ENCODE measurements at regions not wholly inside any gene's neighbourhood (a gene's known extent, or its start where the extent isn't known, plus 50 kb on each side); places are given as distances from the start of the nearest gene placed in this dataset.

- ChIA-PET RAD21 (ENCODE audit: unreplicated experiment) (no interaction called here), POLR2A (no interaction called here), SMC1A (ENCODE audit: uncharacterized antibody, unreplicated experiment) (no interaction called here), CTCF (no interaction called here)
- Histone ChIP-seq H3K9me3 (replicated peaks; ENCODE audit: control insufficient read depth, insufficient read depth, low read length) (no peaks in the 10 kb centered on the region), H3K79me2 (ENCODE audit: control insufficient read depth, insufficient read depth, low read length) (no peaks in the 10 kb centered on the region), H3K27ac (ENCODE audit: control insufficient read depth, insufficient read depth) (no peak overlapping the region), H3K4me3 (no peak overlapping the region), H3K36me3 (ENCODE audit: control insufficient read depth in 2 of 2, insufficient read depth in 2 of 2, low read length in 1 of 2) (no peaks in the 10 kb centered on the region), H3K4me1 (ENCODE audit: control insufficient read depth, insufficient read depth, low read length) (no peaks in the 10 kb centered on the region), H3K4me2 (ENCODE audit: control insufficient read depth, insufficient read depth) (no peak overlapping the region), H3K9ac (ENCODE audit: control insufficient read depth, insufficient read depth, low read length) (no peak overlapping the region), H4K20me1 (ENCODE audit: control insufficient read depth, insufficient read depth) (no peaks in the 10 kb centered on the region), H3K27me3 (replicated peaks in 1 of 2; ENCODE audit: control insufficient read depth in 2 of 2, insufficient read depth in 2 of 2, low read length in 1 of 2) (no peaks in the 10 kb centered on the region), H2AFZ (ENCODE audit: control insufficient read depth, low read depth, low read length) (no peak overlapping the region)
- FAIRE-seq = no peak
- WGBS (ENCODE audit: insufficient coverage, insufficient replicate concordance, low lambda C conversion rate, missing lambda C conversion rate) = 6% methylated on average over 2 of the region's 2 CpGs
- ATAC-seq = no peak
- intact Hi-C loops (cut with micrococcal nuclease; ENCODE audit: unreplicated experiment) (no loop called here), in situ Hi-C loops (cut with MboI) (no loop called here)
- DNase-seq (ENCODE audit: low read depth, low spot score) = no peak
- BruUV-seq (replicated peaks) = no TSS peak
- no peak for TF ChIP-seq RUNX3 (IDR thresholded peaks at IDR 0.05; ENCODE audit: low read length)
- TF ChIP-seq HDAC6 (IDR thresholded peaks at IDR 0.05; ENCODE audit: unreplicated experiment) = no peak
- no peak for TF ChIP-seq MTA2 (IDR thresholded peaks at IDR 0.05; ENCODE audit: low read depth)
- no peak for TF ChIP-seq EZH2 (IDR thresholded peaks at IDR 0.05; ENCODE audit: borderline replicate concordance, control insufficient read depth, low read depth, low read length)
- TF ChIP-seq CTCF (IDR thresholded peaks at IDR 0.05 in 2 of 3, conservative IDR thresholded peaks at IDR 0.05 in 1 of 3; ENCODE audit: control insufficient read depth in 2 of 3, extremely low read depth in 1 of 3, insufficient read depth in 1 of 3, low read depth in 3 of 3, low read length in 3 of 3) = no peak
- TF ChIP-seq BHLHE40 (IDR thresholded peaks at IDR 0.05; ENCODE audit: borderline replicate concordance in 1 of 2, low read depth in 2 of 2, low read length in 1 of 2) = no peak
- no peak for TF ChIP-seq MAX (IDR thresholded peaks at IDR 0.05; ENCODE audit: low read depth, low read length)
- TF ChIP-seq, protein P1, sequence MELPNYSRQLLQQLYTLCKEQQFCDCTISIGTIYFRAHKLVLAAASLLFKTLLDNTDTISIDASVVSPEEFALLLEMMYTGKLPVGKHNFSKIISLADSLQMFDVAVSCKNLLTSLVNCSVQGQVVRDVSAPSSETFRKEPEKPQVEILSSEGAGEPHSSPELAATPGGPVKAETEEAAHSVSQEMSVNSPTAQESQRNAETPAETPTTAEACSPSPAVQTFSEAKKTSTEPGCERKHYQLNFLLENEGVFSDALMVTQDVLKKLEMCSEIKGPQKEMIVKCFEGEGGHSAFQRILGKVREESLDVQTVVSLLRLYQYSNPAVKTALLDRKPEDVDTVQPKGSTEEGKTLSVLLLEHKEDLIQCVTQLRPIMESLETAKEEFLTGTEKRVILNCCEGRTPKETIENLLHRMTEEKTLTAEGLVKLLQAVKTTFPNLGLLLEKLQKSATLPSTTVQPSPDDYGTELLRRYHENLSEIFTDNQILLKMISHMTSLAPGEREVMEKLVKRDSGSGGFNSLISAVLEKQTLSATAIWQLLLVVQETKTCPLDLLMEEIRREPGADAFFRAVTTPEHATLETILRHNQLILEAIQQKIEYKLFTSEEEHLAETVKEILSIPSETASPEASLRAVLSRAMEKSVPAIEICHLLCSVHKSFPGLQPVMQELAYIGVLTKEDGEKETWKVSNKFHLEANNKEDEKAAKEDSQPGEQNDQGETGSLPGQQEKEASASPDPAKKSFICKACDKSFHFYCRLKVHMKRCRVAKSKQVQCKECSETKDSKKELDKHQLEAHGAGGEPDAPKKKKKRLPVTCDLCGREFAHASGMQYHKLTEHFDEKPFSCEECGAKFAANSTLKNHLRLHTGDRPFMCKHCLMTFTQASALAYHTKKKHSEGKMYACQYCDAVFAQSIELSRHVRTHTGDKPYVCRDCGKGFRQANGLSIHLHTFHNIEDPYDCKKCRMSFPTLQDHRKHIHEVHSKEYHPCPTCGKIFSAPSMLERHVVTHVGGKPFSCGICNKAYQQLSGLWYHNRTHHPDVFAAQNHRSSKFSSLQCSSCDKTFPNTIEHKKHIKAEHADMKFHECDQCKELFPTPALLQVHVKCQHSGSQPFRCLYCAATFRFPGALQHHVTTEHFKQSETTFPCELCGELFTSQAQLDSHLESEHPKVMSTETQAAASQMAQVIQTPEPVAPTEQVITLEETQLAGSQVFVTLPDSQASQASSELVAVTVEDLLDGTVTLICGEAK (IDR thresholded peaks at IDR 0.05; ENCODE audit: borderline replicate concordance) = no peak
- no peak for TF ChIP-seq FOS (IDR thresholded peaks at IDR 0.05; ENCODE audit: borderline replicate concordance, extremely low read depth, insufficient read length)
- TF ChIP-seq SMARCA5 (IDR thresholded peaks at IDR 0.05) = no peak
- no peak for TF ChIP-seq DPF2 (IDR thresholded peaks at IDR 0.05)
- TF ChIP-seq CREM (IDR thresholded peaks at IDR 0.05; ENCODE audit: low read depth) = no peak
- TF ChIP-seq SREBF1 (IDR thresholded peaks at IDR 0.05; ENCODE audit: low read length) = no peak
- TF ChIP-seq RBBP5 (conservative IDR thresholded peaks at IDR 0.05) = no peak
- TF ChIP-seq TAF1 (IDR thresholded peaks at IDR 0.05; ENCODE audit: borderline replicate concordance, low read depth, low read length) = no peak
- TF ChIP-seq, protein P2, sequence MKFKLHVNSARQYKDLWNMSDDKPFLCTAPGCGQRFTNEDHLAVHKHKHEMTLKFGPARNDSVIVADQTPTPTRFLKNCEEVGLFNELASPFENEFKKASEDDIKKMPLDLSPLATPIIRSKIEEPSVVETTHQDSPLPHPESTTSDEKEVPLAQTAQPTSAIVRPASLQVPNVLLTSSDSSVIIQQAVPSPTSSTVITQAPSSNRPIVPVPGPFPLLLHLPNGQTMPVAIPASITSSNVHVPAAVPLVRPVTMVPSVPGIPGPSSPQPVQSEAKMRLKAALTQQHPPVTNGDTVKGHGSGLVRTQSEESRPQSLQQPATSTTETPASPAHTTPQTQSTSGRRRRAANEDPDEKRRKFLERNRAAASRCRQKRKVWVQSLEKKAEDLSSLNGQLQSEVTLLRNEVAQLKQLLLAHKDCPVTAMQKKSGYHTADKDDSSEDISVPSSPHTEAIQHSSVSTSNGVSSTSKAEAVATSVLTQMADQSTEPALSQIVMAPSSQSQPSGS (IDR thresholded peaks at IDR 0.05; ENCODE audit: low read length) = no peak
- no peak for TF ChIP-seq USF2 (IDR thresholded peaks at IDR 0.05; ENCODE audit: borderline replicate concordance, low read depth, low read length)
- no peak for TF ChIP-seq SPI1 (IDR thresholded peaks at IDR 0.05; ENCODE audit: borderline replicate concordance, insufficient read depth, low read depth, low read length)
Measured at GRCh38 chrX:132559101-132559500, 70.3 kb upstream of the MBNL3 start.
